HFFc6 (cell line): ENCODE measurements at regions not wholly inside any gene's neighbourhood (a gene's known extent, or its start where the extent isn't known, plus 50 kb on each side); places are given as distances from the start of the nearest gene placed in this dataset.
"Not testable (repeated sequence)": the region's sequence is repeated elsewhere in the genome, so short reads cannot be mapped to it uniquely, and the experiment has no call there.

Experiments
- DNase-seq: peaks from one replicate; pipeline ENCODE4 v3.0.0-alpha.2; 2018
- H3K27ac Mint-ChIP-seq: 2 replicates; pipeline ENCODE4 v1.8.0; 2020; ENCODE audit warnings: mild to moderate bottlenecking, mixed read lengths
- H3K27me3 Mint-ChIP-seq: 2 replicates; pipeline ENCODE4 v1.8.0; 2021; ENCODE audit warnings: mild to moderate bottlenecking, moderate library complexity, mixed read lengths; ENCODE audit not compliant: insufficient read depth
- H3K36me3 Mint-ChIP-seq: 2 replicates; pipeline ENCODE4 v1.8.0; 2021; ENCODE audit warnings: low read depth, mixed read lengths
- H3K4me1 Mint-ChIP-seq: 2 replicates; pipeline ENCODE4 v1.8.0; 2020; ENCODE audit warnings: low read depth, mixed read lengths
- H3K4me3 Mint-ChIP-seq: 2 replicates; pipeline ENCODE4 v1.8.0; 2020; ENCODE audit warnings: mild to moderate bottlenecking, moderate library complexity, mixed read lengths
- H3K9me3 Mint-ChIP-seq: 2 replicates; pipeline ENCODE4 v1.8.0; 2020; ENCODE audit warnings: mild to moderate bottlenecking, mixed read lengths
- TF ChIP-seq, protein P1 (sequence below): fragments of 200-600 bp; sonication (generic); IDR thresholded peaks from 2 replicates; pipeline ENCODE4 v1.5.0; 2021; ENCODE audit warnings: antibody characterized with exemption, mild to moderate bottlenecking

DNA sequence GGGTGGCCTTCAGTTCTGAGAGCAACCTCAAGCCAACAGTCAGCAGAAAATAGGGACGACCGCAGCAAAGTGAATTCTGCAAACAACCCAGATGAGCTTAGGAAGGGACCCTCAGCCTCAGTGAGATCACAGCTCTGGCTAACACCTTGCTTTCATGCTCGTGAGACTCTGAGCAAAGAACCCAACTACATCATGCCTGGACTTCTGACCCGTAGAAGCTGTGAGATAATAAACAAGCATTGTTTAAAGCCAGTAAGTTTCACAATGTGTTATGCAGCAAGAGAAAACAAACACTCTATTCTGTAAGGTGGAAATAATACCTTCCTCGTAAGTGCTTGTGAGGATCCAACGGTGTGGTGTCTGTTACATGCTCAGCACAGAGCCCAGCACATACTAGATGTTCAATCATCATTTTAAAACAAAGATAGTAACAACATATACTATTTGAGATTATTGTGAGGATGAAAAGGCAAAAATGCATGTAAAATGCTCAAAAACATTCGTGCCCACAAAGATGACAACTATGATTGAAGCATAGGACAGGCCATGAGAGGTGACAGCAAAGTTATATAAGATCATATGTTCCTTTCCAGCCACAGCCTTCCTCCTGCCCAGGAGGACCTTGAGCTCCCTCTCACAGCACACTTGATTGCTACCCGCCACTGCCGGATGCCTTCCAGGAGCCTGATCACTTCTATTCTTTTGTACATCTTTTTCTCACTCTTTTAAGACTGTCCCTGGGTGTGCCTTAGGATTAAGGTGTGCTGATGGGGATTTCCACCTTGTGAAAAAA lies 433.3 kb downstream of the BUD13 start:
- TF ChIP-seq, protein P1, sequence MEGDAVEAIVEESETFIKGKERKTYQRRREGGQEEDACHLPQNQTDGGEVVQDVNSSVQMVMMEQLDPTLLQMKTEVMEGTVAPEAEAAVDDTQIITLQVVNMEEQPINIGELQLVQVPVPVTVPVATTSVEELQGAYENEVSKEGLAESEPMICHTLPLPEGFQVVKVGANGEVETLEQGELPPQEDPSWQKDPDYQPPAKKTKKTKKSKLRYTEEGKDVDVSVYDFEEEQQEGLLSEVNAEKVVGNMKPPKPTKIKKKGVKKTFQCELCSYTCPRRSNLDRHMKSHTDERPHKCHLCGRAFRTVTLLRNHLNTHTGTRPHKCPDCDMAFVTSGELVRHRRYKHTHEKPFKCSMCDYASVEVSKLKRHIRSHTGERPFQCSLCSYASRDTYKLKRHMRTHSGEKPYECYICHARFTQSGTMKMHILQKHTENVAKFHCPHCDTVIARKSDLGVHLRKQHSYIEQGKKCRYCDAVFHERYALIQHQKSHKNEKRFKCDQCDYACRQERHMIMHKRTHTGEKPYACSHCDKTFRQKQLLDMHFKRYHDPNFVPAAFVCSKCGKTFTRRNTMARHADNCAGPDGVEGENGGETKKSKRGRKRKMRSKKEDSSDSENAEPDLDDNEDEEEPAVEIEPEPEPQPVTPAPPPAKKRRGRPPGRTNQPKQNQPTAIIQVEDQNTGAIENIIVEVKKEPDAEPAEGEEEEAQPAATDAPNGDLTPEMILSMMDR = no peak
- Mint-ChIP-seq H3K4me1 (no peaks in the 10 kb centered on the region), H3K27ac (no peak overlapping the region), H3K4me3 (no peak overlapping the region), H3K27me3 (peaks cover 1% of the 10 kb centered on the region), H3K36me3 (peaks cover 4% of the 10 kb centered on the region; the same call in 1 of the 2 replicates), H3K9me3 (peaks cover 32% of the 10 kb centered on the region)
- DNase-seq = no peak

DNA sequence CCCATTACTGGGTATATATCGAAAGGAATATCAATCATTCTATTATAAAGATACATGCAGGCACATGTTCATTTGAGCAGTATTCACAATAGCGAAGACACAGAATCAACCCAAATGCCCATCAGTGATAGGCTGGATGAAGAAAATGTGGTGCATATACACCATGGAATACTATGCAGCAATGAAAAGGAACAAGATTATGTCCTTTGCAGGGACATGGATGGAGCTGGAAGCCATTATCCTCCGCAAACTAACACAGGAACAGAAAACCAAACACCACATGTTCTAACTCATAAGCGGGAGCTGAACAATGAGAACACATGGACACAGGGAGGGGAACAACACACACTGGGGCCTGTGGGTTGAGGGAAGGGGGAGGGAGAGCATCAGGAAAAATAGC lies 434.3 kb downstream of the BUD13 start:
- not testable (repeated sequence) for H3K4me1 Mint-ChIP-seq, DNase-seq, H3K27ac Mint-ChIP-seq, H3K4me3 Mint-ChIP-seq, H3K27me3 Mint-ChIP-seq, H3K36me3 Mint-ChIP-seq
- peaks cover 36% of the 10 kb centered on the region for H3K9me3 Mint-ChIP-seq

DNA sequence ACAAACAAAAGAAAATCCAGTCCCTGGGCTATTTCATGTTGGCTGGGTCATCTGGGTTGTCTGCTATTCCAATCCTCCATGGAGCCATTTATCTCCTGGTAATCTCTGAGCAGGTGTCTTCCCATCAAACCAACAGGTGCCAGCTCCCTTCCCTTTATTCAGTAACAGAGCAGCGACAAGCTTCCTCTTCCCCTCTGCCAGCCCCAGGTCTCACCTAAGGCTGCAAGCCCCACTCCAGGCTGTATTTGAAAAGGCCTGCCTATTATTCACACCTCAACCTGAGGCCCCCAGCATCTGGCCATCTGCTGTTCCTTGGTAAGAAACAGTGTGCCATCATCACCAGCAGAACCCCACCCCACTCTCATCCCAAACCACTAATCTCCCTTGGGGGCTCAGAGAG lies 436.2 kb downstream of the BUD13 start:
- DNase-seq = no peak
- peaks cover 1% of the 10 kb centered on the region; the same call in 1 of the 2 replicates for H3K27me3 Mint-ChIP-seq
- H3K4me3 Mint-ChIP-seq = no peak overlapping the region
- no peaks in the 10 kb centered on the region for H3K36me3 Mint-ChIP-seq
- H3K9me3 Mint-ChIP-seq = peaks cover 48% of the 10 kb centered on the region
- TF ChIP-seq, protein P1 = no peak
- H3K4me1 Mint-ChIP-seq = no peaks in the 10 kb centered on the region
- no peak overlapping the region for H3K27ac Mint-ChIP-seq

DNA sequence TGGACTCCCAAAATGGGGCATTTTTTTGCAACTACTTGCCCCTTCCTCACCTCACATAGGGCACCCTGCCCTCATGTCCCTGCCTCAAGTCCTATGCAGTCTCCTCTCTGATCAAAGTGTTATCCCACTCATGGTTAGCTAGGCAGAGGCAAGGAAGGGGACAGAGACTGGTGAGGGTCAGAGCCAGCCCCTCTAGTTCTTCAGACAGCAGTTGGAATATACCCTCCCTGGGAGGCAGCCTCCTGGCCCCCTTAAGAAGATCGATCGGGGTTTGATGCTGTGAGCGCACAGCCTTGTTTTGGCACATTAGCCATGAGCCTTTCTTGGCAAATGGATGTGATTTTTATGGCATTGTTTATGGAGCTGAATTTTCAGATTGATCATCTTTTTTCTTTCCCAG lies 436.9 kb downstream of the BUD13 start:
- Mint-ChIP-seq H3K27me3 (peaks cover 1% of the 10 kb centered on the region; the same call in 1 of the 2 replicates), H3K27ac (no peak overlapping the region), H3K9me3 (peaks cover 50% of the 10 kb centered on the region), H3K4me3 (no peak overlapping the region), H3K36me3 (no peaks in the 10 kb centered on the region), H3K4me1 (no peaks in the 10 kb centered on the region)
- DNase-seq = no peak
- TF ChIP-seq, protein P1 = no peak

DNA sequence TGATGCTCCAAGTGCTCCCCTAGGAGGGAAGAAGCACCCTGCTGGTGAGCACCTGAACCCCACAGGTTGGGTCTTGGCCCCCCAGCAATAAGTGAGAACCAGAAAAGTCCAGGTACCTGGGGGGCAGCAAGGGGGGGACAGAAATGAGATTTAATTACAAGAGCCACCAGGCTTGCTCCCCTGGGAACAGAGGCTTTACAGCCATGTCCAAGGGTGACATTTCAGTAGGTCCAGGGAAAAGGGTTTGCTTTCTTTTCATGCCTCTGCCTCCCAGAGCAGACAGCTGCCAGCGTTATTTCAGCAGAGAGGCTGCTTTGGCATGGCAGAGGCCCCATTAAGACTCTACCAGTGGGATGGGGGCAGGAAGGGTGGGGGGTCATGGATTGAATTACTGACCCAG lies 437.7 kb downstream of the BUD13 start:
- Mint-ChIP-seq H3K4me3 (no peak overlapping the region), H3K27me3 (peaks cover 1% of the 10 kb centered on the region; the same call in 1 of the 2 replicates), H3K9me3 (peaks cover 46% of the 10 kb centered on the region), H3K4me1 (no peaks in the 10 kb centered on the region), H3K27ac (no peak overlapping the region), H3K36me3 (no peaks in the 10 kb centered on the region)
- TF ChIP-seq, protein P1 = no peak
- DNase-seq = no peak

DNA sequence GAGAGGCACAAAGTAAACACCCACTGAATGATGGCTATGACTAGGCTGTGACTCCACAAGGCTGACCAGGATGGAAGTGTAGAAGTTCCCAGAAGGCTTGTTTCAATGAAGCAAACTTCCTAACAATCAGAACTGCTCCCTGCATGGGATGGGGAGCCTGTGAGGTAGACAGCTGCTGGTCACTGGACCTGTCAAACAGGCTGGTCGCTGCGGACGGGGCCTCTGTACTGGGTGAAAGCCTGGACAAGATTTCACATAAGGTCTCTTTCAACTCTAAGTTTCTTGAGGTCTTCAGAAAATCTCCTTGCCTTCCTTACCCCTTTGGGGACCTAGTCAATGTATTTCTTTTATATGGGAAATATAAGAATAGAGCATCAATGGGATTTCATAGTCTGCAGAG lies 438.2 kb downstream of the BUD13 start:
- Mint-ChIP-seq H3K27ac (no peak overlapping the region), H3K4me1 (no peaks in the 10 kb centered on the region), H3K9me3 (peaks cover 47% of the 10 kb centered on the region), H3K36me3 (no peaks in the 10 kb centered on the region), H3K4me3 (no peak overlapping the region), H3K27me3 (peaks cover 1% of the 10 kb centered on the region; the same call in 1 of the 2 replicates)
- no peak for DNase-seq
- TF ChIP-seq, protein P1 = no peak
